ENCODE measurements at regions not wholly inside any gene's neighbourhood (a gene's known extent, or its start where the extent isn't known, plus 50 kb on each side); places are given as distances from the start of the nearest gene placed in this dataset.

DNA sequence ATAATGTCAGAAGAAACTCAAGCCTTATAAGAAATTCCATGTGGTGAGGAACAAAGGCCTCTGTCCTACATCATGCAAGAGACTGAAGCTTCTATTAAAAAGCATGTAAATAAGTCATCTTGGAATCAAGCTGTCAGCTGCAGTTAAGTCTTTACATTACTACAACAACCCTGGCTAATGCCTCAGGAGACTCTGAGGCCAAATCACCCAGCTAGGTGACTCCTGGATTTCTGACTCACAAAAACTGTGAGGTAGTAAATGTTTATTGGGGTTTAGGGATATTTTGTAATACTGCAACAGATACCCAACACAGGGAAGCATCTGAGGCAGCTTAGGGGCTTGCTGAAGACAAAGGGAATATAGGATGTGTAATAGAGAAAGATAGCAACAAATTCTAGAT is 89.6 kb downstream of the C11orf87 start:
- TF ChIP-seq GATA2 (IDR thresholded peaks at IDR 0.05; ENCODE audit: low read depth, low read length) (no peak), GATA3 (IDR thresholded peaks at IDR 0.05; ENCODE audit: low read depth, low read length) (no peak)

Measured in SH-SY5Y (cell line).